ENCODE measurements at regions not wholly inside any gene's neighbourhood (a gene's known extent, or its start where the extent isn't known, plus 50 kb on each side); places are given as distances from the start of the nearest gene placed in this dataset.

DNA sequence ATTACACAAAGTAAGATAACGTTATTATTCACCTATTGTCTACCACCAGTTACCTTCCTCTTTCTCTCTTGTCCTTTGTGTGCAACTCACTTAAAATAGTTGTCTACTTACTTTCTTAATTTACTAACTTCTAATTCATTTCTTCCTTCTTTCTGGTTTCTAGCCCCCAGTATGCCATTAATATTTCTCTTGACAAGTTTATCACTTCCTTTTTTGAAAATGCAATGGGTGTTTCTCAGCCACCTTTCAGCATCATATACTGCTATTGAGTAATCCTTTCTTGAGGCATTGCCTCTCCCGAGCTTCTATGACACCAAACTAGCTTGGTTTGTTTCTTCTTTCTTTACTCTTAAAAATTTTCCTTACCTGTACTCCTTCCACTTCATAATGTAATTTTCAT lies 633.6 kb downstream of the TMTC2 start:
- TF ChIP-seq, protein P1, sequence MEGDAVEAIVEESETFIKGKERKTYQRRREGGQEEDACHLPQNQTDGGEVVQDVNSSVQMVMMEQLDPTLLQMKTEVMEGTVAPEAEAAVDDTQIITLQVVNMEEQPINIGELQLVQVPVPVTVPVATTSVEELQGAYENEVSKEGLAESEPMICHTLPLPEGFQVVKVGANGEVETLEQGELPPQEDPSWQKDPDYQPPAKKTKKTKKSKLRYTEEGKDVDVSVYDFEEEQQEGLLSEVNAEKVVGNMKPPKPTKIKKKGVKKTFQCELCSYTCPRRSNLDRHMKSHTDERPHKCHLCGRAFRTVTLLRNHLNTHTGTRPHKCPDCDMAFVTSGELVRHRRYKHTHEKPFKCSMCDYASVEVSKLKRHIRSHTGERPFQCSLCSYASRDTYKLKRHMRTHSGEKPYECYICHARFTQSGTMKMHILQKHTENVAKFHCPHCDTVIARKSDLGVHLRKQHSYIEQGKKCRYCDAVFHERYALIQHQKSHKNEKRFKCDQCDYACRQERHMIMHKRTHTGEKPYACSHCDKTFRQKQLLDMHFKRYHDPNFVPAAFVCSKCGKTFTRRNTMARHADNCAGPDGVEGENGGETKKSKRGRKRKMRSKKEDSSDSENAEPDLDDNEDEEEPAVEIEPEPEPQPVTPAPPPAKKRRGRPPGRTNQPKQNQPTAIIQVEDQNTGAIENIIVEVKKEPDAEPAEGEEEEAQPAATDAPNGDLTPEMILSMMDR (IDR thresholded peaks at IDR 0.05; ENCODE audit: control extremely low read depth in 1 of 3, insufficient read depth in 1 of 3, low read depth in 1 of 3, low read length in 3 of 3), result no peak
- TF ChIP-seq, protein P2, sequence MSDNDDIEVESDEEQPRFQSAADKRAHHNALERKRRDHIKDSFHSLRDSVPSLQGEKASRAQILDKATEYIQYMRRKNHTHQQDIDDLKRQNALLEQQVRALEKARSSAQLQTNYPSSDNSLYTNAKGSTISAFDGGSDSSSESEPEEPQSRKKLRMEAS (IDR thresholded peaks at IDR 0.05), result no peak
- TF ChIP-seq, protein P3, sequence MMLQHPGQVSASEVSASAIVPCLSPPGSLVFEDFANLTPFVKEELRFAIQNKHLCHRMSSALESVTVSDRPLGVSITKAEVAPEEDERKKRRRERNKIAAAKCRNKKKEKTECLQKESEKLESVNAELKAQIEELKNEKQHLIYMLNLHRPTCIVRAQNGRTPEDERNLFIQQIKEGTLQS (IDR thresholded peaks at IDR 0.05; ENCODE audit: insufficient read depth, low read depth, low read length), result no peak
- TF ChIP-seq TAF1 (IDR thresholded peaks at IDR 0.05; ENCODE audit: low read depth, low read length) (no peak), SRF (IDR thresholded peaks at IDR 0.05; ENCODE audit: low read depth, low read length) (no peak), SIX5 (IDR thresholded peaks at IDR 0.05; ENCODE audit: low read depth, low read length) (no peak), EGR1 (IDR thresholded peaks at IDR 0.05; ENCODE audit: borderline replicate concordance, low read depth, low read length) (no peak), POLR2A (IDR thresholded peaks at IDR 0.05; ENCODE audit: control extremely low read depth in 1 of 2, low read depth in 2 of 2, low read length in 2 of 2) (no peak), POLR2AphosphoS5 (IDR thresholded peaks at IDR 0.05; ENCODE audit: low read depth, low read length) (no peak), KDM1A (IDR thresholded peaks at IDR 0.05; ENCODE audit: borderline replicate concordance, low read length) (no peak), YY1 (IDR thresholded peaks at IDR 0.05; ENCODE audit: low read depth, low read length) (no peak), TCF12 (IDR thresholded peaks at IDR 0.05; ENCODE audit: low read depth, low read length) (no peak), CHD2 (IDR thresholded peaks at IDR 0.05; ENCODE audit: low read length) (no peak), EZH2 (IDR thresholded peaks at IDR 0.05; ENCODE audit: low read depth, low read length, severe bottlenecking) (no peak)

Measured in H1 (cell line).